Activated CD4-positive, alpha-beta T cell treated with anti-CD3 and anti-CD28 coated beads, Interleukin-2, amount 10 ng/mL, durations not matched to agents 24 days and 14 days (primary cell): ENCODE measurements at regions not wholly inside any gene's neighbourhood (a gene's known extent, or its start where the extent isn't known, plus 50 kb on each side); places are given as distances from the start of the nearest gene placed in this dataset.

Source experiments
- DNase-seq: peaks from one replicate; pipeline ENCODE4 v3.0.0; 2022
- H3K27ac Mint-ChIP-seq: one replicate; pipeline ENCODE4 v1.8.0; 2022; ENCODE audit warnings: mild to moderate bottlenecking, mixed read lengths
- H3K27me3 Mint-ChIP-seq: one replicate; pipeline ENCODE4 v1.8.0; 2022; ENCODE audit warnings: mixed read lengths
- H3K36me3 Mint-ChIP-seq: one replicate; pipeline ENCODE4 v1.8.0; 2022; ENCODE audit warnings: low read depth, mild to moderate bottlenecking, mixed read lengths
- H3K4me1 Mint-ChIP-seq: one replicate; pipeline ENCODE4 v1.8.0; 2021; ENCODE audit warnings: mixed read lengths
- H3K4me3 Mint-ChIP-seq: one replicate; pipeline ENCODE4 v1.8.0; 2022; ENCODE audit warnings: mild to moderate bottlenecking, moderate library complexity, mixed read lengths
- H3K9me3 Mint-ChIP-seq: one replicate; pipeline ENCODE4 v1.8.0; 2021; ENCODE audit warnings: mixed read lengths
- intact Hi-C: fragments of 100-400 bp; cut with micrococcal nuclease; formaldehyde crosslinking; loops from one replicate; pipeline ENCODE4 v1.15.1; 2023

GRCh38 chr20:24872291-24873024, 76.6 kb upstream of the CST7 start:
- Mint-ChIP-seq H3K27ac (no peak overlapping the region), H3K9me3 (no peaks in the 10 kb centered on the region), H3K27me3 (peaks cover 4% of the 10 kb centered on the region), H3K36me3 (no peaks in the 10 kb centered on the region), H3K4me1 (no peaks in the 10 kb centered on the region), H3K4me3 (no peak overlapping the region)
- no peak for DNase-seq
- intact Hi-C loops = no loop called here

GRCh38 chr20:24873025-24873620, 75.9 kb upstream of the CST7 start:
- H3K36me3 Mint-ChIP-seq = no peaks in the 10 kb centered on the region
- no peak for DNase-seq
- no peaks in the 10 kb centered on the region for H3K4me1 Mint-ChIP-seq
- H3K4me3 Mint-ChIP-seq = no peak overlapping the region
- H3K27ac Mint-ChIP-seq = no peak overlapping the region
- no peaks in the 10 kb centered on the region for H3K9me3 Mint-ChIP-seq
- peaks cover 4% of the 10 kb centered on the region for H3K27me3 Mint-ChIP-seq
- intact Hi-C loops = no loop called here

GRCh38 chr20:24875078-24875477, 74.0 kb upstream of the CST7 start:
- intact Hi-C loops = no loop called here
- H3K9me3 Mint-ChIP-seq = no peaks in the 10 kb centered on the region

GRCh38 chr20:24877652-24878051, 71.4 kb upstream of the CST7 start:
- no peaks in the 10 kb centered on the region for H3K36me3 Mint-ChIP-seq
- peaks cover 2% of the 10 kb centered on the region for H3K27me3 Mint-ChIP-seq
- DNase-seq = no peak
- no peak overlapping the region for H3K4me3 Mint-ChIP-seq
- no peaks in the 10 kb centered on the region for H3K9me3 Mint-ChIP-seq
- intact Hi-C loops = no loop called here
- no peak overlapping the region for H3K27ac Mint-ChIP-seq
- H3K4me1 Mint-ChIP-seq = no peaks in the 10 kb centered on the region

More at GRCh38 chr20:24875078-24875477, 74.0 kb upstream of the CST7 start:
- Mint-ChIP-seq H3K4me3 (no peak overlapping the region), H3K4me1 (no peaks in the 10 kb centered on the region), H3K27me3 (peaks cover 4% of the 10 kb centered on the region), H3K27ac (no peak overlapping the region), H3K36me3 (no peaks in the 10 kb centered on the region)
- no peak for DNase-seq

GRCh38 chr20:24878657-24879056, 70.4 kb upstream of the CST7 start:
- H3K27ac Mint-ChIP-seq = no peak overlapping the region
- DNase-seq = peak; percentile 27
- H3K9me3 Mint-ChIP-seq = peaks cover 2% of the 10 kb centered on the region
- H3K4me3 Mint-ChIP-seq = no peak overlapping the region
- no peaks in the 10 kb centered on the region for H3K4me1 Mint-ChIP-seq
- peaks cover 9% of the 10 kb centered on the region for H3K27me3 Mint-ChIP-seq
- intact Hi-C loops = no loop called here
- no peaks in the 10 kb centered on the region for H3K36me3 Mint-ChIP-seq

- Mint-ChIP-seq H3K36me3 (no peaks in the 10 kb centered on the region), H3K27ac (no peak overlapping the region), H3K9me3 (peaks cover 6% of the 10 kb centered on the region), H3K4me1 (no peaks in the 10 kb centered on the region), H3K27me3 (peaks cover 13% of the 10 kb centered on the region), H3K4me3 (no peak overlapping the region)
- intact Hi-C loops = no loop called here
- peak; percentile 50 for DNase-seq
Measured at GRCh38 chr20:24879875-24880274, 69.2 kb upstream of the CST7 start.

GRCh38 chr20:24880356-24880755, 68.7 kb upstream of the CST7 start:
- no peaks in the 10 kb centered on the region for H3K36me3 Mint-ChIP-seq
- DNase-seq = no peak
- peaks cover 16% of the 10 kb centered on the region for H3K27me3 Mint-ChIP-seq
- intact Hi-C loops = no loop called here
- no peak overlapping the region for H3K4me3 Mint-ChIP-seq
- H3K27ac Mint-ChIP-seq = no peak overlapping the region
- no peaks in the 10 kb centered on the region for H3K4me1 Mint-ChIP-seq
- H3K9me3 Mint-ChIP-seq = peaks cover 6% of the 10 kb centered on the region

- Mint-ChIP-seq H3K27me3 (peaks cover 17% of the 10 kb centered on the region), H3K9me3 (no peaks in the 10 kb centered on the region), H3K4me1 (no peaks in the 10 kb centered on the region), H3K36me3 (no peaks in the 10 kb centered on the region), H3K4me3 (no peak overlapping the region), H3K27ac (no peak overlapping the region)
- peak; percentile 33 for DNase-seq
- intact Hi-C loops = no loop called here
Measured at GRCh38 chr20:24890286-24890685, 58.8 kb upstream of the CST7 start.

GRCh38 chr20:24891546-24892393, 57.3 kb upstream of the CST7 start:
- Mint-ChIP-seq H3K9me3 (no peaks in the 10 kb centered on the region), H3K4me3 (no peak overlapping the region), H3K4me1 (no peaks in the 10 kb centered on the region), H3K27ac (no peak overlapping the region), H3K27me3 (peaks cover 9% of the 10 kb centered on the region), H3K36me3 (no peaks in the 10 kb centered on the region)
- peak; percentile 18 for DNase-seq
- intact Hi-C loops = no loop called here

GRCh38 chr20:24892522-24892921, 56.5 kb upstream of the CST7 start:
- Mint-ChIP-seq H3K36me3 (no peaks in the 10 kb centered on the region), H3K4me1 (no peaks in the 10 kb centered on the region), H3K4me3 (no peak overlapping the region), H3K27me3 (peaks cover 8% of the 10 kb centered on the region), H3K27ac (no peak overlapping the region), H3K9me3 (no peaks in the 10 kb centered on the region)
- DNase-seq = no peak
- intact Hi-C loops = no loop called here

- H3K9me3 Mint-ChIP-seq = no peaks in the 10 kb centered on the region
- intact Hi-C loops = no loop called here
Measured at GRCh38 chr20:24892931-24893330, 56.1 kb upstream of the CST7 start.

GRCh38 chr20:24894488-24894887, 54.6 kb upstream of the CST7 start:
- H3K27me3 Mint-ChIP-seq = no peaks in the 10 kb centered on the region
- no peaks in the 10 kb centered on the region for H3K9me3 Mint-ChIP-seq
- H3K4me1 Mint-ChIP-seq = no peaks in the 10 kb centered on the region
- intact Hi-C loops = no loop called here
- no peaks in the 10 kb centered on the region for H3K36me3 Mint-ChIP-seq
- DNase-seq = no peak
- H3K27ac Mint-ChIP-seq = no peak overlapping the region
- H3K4me3 Mint-ChIP-seq = no peak overlapping the region

More at GRCh38 chr20:24892931-24893330, 56.1 kb upstream of the CST7 start:
- peaks cover 4% of the 10 kb centered on the region for H3K27me3 Mint-ChIP-seq
- H3K4me1 Mint-ChIP-seq = no peaks in the 10 kb centered on the region
- no peak overlapping the region for H3K4me3 Mint-ChIP-seq
- DNase-seq = no peak
- no peaks in the 10 kb centered on the region for H3K36me3 Mint-ChIP-seq
- H3K27ac Mint-ChIP-seq = no peak overlapping the region

GRCh38 chr20:24894967-24895366, 54.1 kb upstream of the CST7 start:
- intact Hi-C loops = no loop called here
- H3K4me3 Mint-ChIP-seq = no peak overlapping the region
- no peaks in the 10 kb centered on the region for H3K27me3 Mint-ChIP-seq
- H3K9me3 Mint-ChIP-seq = peaks cover 2% of the 10 kb centered on the region
- no peak overlapping the region for H3K27ac Mint-ChIP-seq
- DNase-seq = no peak
- no peaks in the 10 kb centered on the region for H3K4me1 Mint-ChIP-seq
- no peaks in the 10 kb centered on the region for H3K36me3 Mint-ChIP-seq

GRCh38 chr20:24895431-24895830, 53.6 kb upstream of the CST7 start:
- Mint-ChIP-seq H3K4me3 (no peak overlapping the region), H3K27me3 (no peaks in the 10 kb centered on the region), H3K9me3 (peaks cover 3% of the 10 kb centered on the region), H3K36me3 (no peaks in the 10 kb centered on the region), H3K4me1 (no peaks in the 10 kb centered on the region), H3K27ac (no peak overlapping the region)
- peak; percentile 40 for DNase-seq
- intact Hi-C loops = no loop called here
